Transverse colon (tissue), 4 donors: ENCODE measurements at regions not wholly inside any gene's neighbourhood (a gene's known extent, or its start where the extent isn't known, plus 50 kb on each side); places are given as distances from the start of the nearest gene placed in this dataset.
"Not testable (repeated sequence)": the region's sequence is repeated elsewhere in the genome, so short reads cannot be mapped to it uniquely, and the experiment has no call there.

Experiments used
- DNase-seq: peaks from one replicate; pipeline ENCODE4 v3.0.0-alpha.2; 2019
- H3K27ac ChIP-seq, 4 donors: fragments of 200-600 bp; sonication (generic); 2 replicates each; pipeline ENCODE4 v1.5.1; 2016 to 2018; ENCODE audit warnings: inconsistent platforms in 4 of 4
- H3K27me3 ChIP-seq: fragments of 200-600 bp; sonication (generic); 2 replicates; pipeline ENCODE4 v1.5.1; 2017; ENCODE audit warnings: inconsistent platforms
- H3K36me3 ChIP-seq, 4 donors: fragments of 200-600 bp; sonication (generic); 2 replicates each; pipeline ENCODE4 v1.5.1; 2017 to 2019; ENCODE audit warnings: inconsistent platforms in 4 of 4
- H3K4me1 ChIP-seq, 4 donors: fragments of 200-600 bp; sonication (generic); 2 replicates each; pipeline ENCODE4 v1.5.1; 2017 to 2020; ENCODE audit warnings: inconsistent platforms in 4 of 4
- H3K4me3 ChIP-seq, 4 donors: fragments of 200-600 bp; sonication (generic); 1 replicate in 1 of 4; 2 replicates in 3 of 4; pipeline versions ENCODE4 v1.5.1 to v1.6.1; 2017 to 2019; ENCODE audit warnings: inconsistent platforms in 4 of 4
- H3K9me3 ChIP-seq, 2 donors: fragments of 200-600 bp; sonication (generic); 2 replicates each; pipeline ENCODE4 v1.5.1; 2017 to 2019; ENCODE audit warnings: inconsistent platforms in 2 of 2
- CTCF ChIP-seq, 5 experiments: fragments of 200-600 bp in 3 of 5; fragments of 450-650 bp in 2 of 5; sonication (generic) in 3 of 5; IDR thresholded peaks; 1 replicate in 2 of 5; 2 replicates in 3 of 5; pipeline ENCODE4 v1.5.1; 2016 to 2017; ENCODE audit warnings: antibody characterized with exemption in 5 of 5, inconsistent platforms in 3 of 5, mild to moderate bottlenecking in 2 of 5, moderate library complexity in 1 of 5
- EP300 ChIP-seq: sonication (generic); formaldehyde crosslinking; IDR thresholded peaks from one replicate; pipeline ENCODE4 v1.6.1; 2017; ENCODE audit warnings: antibody characterized with exemption, low read depth
- POLR2A ChIP-seq: fragments of 450-650 bp; IDR thresholded peaks from one replicate; pipeline ENCODE4 v1.6.1; 2016; ENCODE audit warnings: antibody characterized with exemption, mild to moderate bottlenecking, moderate library complexity
- POLR2AphosphoS5 ChIP-seq, 3 donors: sonication (generic); formaldehyde crosslinking; IDR thresholded peaks; one replicate each; pipeline ENCODE4 v1.6.1; 2016; ENCODE audit warnings: antibody characterized with exemption in 3 of 3
- WGBS, 2 donors: methylation state at CpG; one replicate each; pipeline ENCODE4 v1.1.5; 2018; ENCODE audit warnings: low coverage in 1 of 2; 5-methylcytosine and 5-hydroxymethylcytosine counted together
- in situ Hi-C, 4 donors: fragments of 200-750 bp; cut with MboI; loops; one replicate each; pipeline versions ENCODE4 v1.15.0 to v1.15.1; 2017; ENCODE audit warnings: low sequenced_read_pairs in 3 of 4, low pct_ligation_motif_present in 1 of 4, low pct_unique_long_range_greater_than_20kb in 1 of 4
- intact Hi-C: fragments of 100-400 bp; cut with DNase I; formaldehyde crosslinking; loops from one replicate; pipeline ENCODE4 v1.15.1; 2023; ENCODE audit warnings: low total_unique reads

DNA sequence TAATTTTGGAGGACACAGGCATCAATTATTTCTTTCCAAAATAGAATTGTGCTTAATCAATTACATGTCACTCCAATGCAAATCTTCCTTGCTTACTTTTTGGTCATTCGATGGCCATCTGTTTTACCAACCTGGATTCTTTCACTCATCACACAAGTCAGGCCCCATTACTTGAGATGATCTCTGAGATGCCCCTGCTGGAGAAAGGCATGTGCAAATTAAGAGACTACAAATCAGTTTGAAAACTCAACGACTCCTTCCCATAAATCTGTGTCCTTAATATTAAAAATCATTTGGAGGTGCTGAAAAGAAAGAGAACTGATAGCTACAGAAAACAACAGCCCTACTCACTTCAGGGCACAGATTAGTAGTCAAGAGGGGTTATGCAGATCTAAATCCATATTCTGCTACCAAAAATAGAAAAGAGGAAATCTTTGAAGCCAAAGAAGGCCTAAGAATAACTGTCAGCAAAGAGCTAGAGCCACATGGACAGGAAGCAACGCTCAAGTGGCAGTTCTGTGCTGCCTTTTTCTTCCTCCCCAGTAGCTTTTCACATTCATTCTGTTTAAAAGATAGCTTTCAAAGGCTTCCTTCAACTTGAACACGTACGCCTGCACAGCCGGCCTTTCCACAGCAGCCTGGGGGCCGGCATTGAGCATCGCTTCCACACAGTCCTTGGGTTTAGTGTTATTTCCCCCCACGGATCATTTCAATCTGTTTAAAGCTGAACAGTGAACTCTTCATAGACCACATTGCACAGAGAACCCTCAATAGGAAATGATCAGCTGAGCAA is 79.3 kb upstream of the MAP3K1 start:
- H3K36me3 ChIP-seq = no peaks in the 10 kb centered on the region
- no peaks in the 10 kb centered on the region for H3K27me3 ChIP-seq
- in situ Hi-C loops = no loop called here
- no peaks in the 10 kb centered on the region for H3K9me3 ChIP-seq
- H3K4me3 ChIP-seq = no peak overlapping the region
- intact Hi-C loops = no loop called here
- DNase-seq = no peak
- 50 to 62% methylated on average over 9 of the region's 9 CpGs for WGBS, 2 donors
- no peak for TF ChIP-seq POLR2AphosphoS5 (IDR thresholded peaks at IDR 0.05)
- no peak for TF ChIP-seq POLR2A
- no peak for TF ChIP-seq CTCF (IDR thresholded peaks at IDR 0.05)
- no peak for TF ChIP-seq EP300
- H3K4me1 ChIP-seq = peaks cover 0 to 8% (median 0%) of the 10 kb centered on the region in 4 donors
- H3K27ac ChIP-seq = peak overlapping the region in 3 of 4 donors; percentile 1 to 47 (median 44)

- H3K27ac ChIP-seq = no peak overlapping the region
- no peaks in the 10 kb centered on the region for H3K9me3 ChIP-seq
- H3K27me3 ChIP-seq = no peaks in the 10 kb centered on the region
- peaks cover 0 to 8% (median 0%) of the 10 kb centered on the region in 4 donors for H3K4me1 ChIP-seq
- DNase-seq = no peak
- intact Hi-C loops (no loop called here), in situ Hi-C loops (no loop called here)
- WGBS, 2 donors = 65 to 88% methylated on average over 1 to 2 of the region's 2 CpGs
- H3K36me3 ChIP-seq = no peaks in the 10 kb centered on the region
- TF ChIP-seq POLR2AphosphoS5 (IDR thresholded peaks at IDR 0.05) (no peak), EP300 (no peak), POLR2A (no peak), CTCF (IDR thresholded peaks at IDR 0.05) (no peak)
- no peak overlapping the region for H3K4me3 ChIP-seq
Measured at GRCh38 chr5:56734091-56734694, 81.2 kb upstream of the MAP3K1 start.

- intact Hi-C loops = no loop called here
- H3K27me3 ChIP-seq = no peaks in the 10 kb centered on the region
- H3K27ac ChIP-seq = no peak overlapping the region
- no peaks in the 10 kb centered on the region for H3K36me3 ChIP-seq
- H3K4me1 ChIP-seq = peaks cover 0 to 8% (median 0%) of the 10 kb centered on the region in 4 donors
- DNase-seq = no peak
- in situ Hi-C loops = no loop called here
- H3K4me3 ChIP-seq = no peak overlapping the region
- 66 to 71% methylated on average over 4 of the region's 4 CpGs for WGBS, 2 donors
- H3K9me3 ChIP-seq = no peaks in the 10 kb centered on the region
- TF ChIP-seq POLR2A (no peak), CTCF (IDR thresholded peaks at IDR 0.05) (no peak), POLR2AphosphoS5 (IDR thresholded peaks at IDR 0.05) (no peak), EP300 (no peak)
Measured at GRCh38 chr5:56733580-56733979, 81.8 kb upstream of the MAP3K1 start.

GRCh38 chr5:56732121-56732520 is 83.2 kb upstream of the MAP3K1 start:
- peaks cover 0 to 8% (median 0%) of the 10 kb centered on the region in 4 donors for H3K4me1 ChIP-seq
- TF ChIP-seq EP300 = no peak
- intact Hi-C loops = no loop called here
- H3K27me3 ChIP-seq = no peaks in the 10 kb centered on the region
- no peaks in the 10 kb centered on the region for H3K36me3 ChIP-seq
- H3K27ac ChIP-seq = no peak overlapping the region
- DNase-seq = no peak
- WGBS, 2 donors = 78 to 91% methylated on average over 1 to 6 of the region's 6 CpGs
- in situ Hi-C loops = no loop called here
- H3K9me3 ChIP-seq = no peaks in the 10 kb centered on the region
- no peak overlapping the region for H3K4me3 ChIP-seq

DNA sequence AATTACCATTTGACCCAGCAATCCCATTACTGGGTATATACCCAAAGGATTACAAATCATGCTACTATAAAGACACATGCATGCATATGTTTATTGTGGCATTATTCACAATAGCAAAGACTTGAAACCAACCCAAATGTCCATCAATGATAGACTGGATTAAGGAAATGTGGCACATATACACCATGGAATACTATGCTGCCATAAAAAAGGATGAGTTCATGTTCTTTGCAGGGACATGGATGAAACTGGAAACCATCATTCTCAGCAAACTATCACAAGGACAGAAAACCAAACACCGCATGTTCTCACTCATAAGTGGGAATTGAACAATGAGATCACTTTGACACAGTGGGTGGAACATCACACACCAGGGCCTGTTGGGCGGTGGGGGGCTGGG is 83.9 kb upstream of the MAP3K1 start:
- in situ Hi-C loops, H3K9me3 ChIP-seq, H3K27ac ChIP-seq, DNase-seq, H3K4me1 ChIP-seq, H3K4me3 ChIP-seq, intact Hi-C loops, H3K36me3 ChIP-seq, H3K27me3 ChIP-seq: not testable (repeated sequence)
- 98 to 100% methylated on average over 2 of the region's 2 CpGs for WGBS, 2 donors
